GM21737 (cell line): ENCODE measurements at regions not wholly inside any gene's neighbourhood (a gene's known extent, or its start where the extent isn't known, plus 50 kb on each side); places are given as distances from the start of the nearest gene placed in this dataset.
"Not testable (repeated sequence)": the region's sequence is repeated elsewhere in the genome, so short reads cannot be mapped to it uniquely, and the experiment has no call there.

Source experiments
- ATAC-seq: cut with Tn5 transposase; IDR thresholded peaks from one replicate; pipeline ENCODE4 v1.9.1; 2021; ENCODE audit warnings: mild to moderate bottlenecking, moderate library complexity; ENCODE audit not compliant: unreplicated experiment

GRCh38 chr10:23493711-23494110 is 54.8 kb downstream of the OTUD1 start:
- ATAC-seq: no peak

DNA sequence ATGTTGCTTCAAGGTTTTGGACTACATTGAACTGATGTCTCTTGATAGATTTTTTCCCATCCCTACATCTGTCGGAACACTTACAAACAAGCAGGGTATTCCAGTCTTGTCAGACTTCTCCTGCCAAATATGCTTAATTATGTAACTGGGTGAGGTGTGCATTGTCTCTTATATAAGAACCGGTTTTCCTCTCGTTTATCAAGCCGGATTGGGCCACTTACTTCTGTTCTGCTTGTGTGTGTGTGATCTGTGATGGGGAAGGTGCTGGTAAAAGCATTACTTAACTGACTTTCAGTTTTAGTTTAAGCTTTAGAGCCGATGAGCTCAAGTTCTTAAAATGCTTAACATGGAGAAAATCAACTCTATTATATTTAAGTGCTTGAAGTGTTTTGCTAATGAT is 57.9 kb downstream of the OTUD1 start:
- ATAC-seq: no peak

GRCh38 chr10:23499372-23500132 is 60.7 kb downstream of the OTUD1 start:
- ATAC-seq: no peak

DNA sequence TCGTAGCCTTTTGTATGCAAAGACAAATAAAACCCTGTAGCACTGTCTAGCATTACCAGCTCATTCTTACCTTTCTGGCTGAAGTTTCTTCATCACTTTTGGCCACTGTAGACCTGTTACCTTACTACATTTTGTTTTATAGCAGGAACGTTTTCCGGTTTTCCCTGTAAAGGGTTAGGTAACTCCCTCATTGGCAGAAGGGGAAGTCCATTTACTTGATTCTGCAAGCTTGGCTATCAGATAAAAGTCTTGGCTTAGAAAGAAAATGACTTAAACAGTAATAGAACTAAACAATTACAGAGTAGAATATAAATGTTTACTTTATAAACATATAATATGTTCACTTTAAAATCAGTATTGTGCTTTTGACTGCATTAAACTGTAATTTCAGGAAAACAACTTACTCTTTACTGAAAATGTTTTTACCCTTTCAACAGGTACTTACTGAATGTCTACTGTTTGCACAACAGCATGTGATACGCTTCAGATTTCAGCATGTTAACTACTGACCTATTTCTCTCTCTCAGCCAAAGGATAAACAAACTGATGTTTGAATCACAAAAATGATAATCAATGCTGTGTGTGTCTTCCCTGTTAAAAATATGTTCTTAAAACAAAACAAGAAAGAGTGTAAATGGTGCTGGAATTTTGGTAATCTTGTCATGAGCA is 67.1 kb downstream of the OTUD1 start:
- ATAC-seq: no peak

GRCh38 chr10:23512355-23513058 is 73.6 kb downstream of the OTUD1 start:
- ATAC-seq: no peak

GRCh38 chr10:23513621-23514020 is 74.7 kb downstream of the OTUD1 start:
- ATAC-seq: not testable (repeated sequence)

GRCh38 chr10:23514321-23514720 is 75.4 kb downstream of the OTUD1 start:
- no peak for ATAC-seq

GRCh38 chr10:23516530-23516929 is 77.7 kb downstream of the OTUD1 start:
- ATAC-seq: no peak

- ATAC-seq: no peak
Observed at GRCh38 chr10:23517155-23517554, 78.3 kb downstream of the OTUD1 start.

DNA sequence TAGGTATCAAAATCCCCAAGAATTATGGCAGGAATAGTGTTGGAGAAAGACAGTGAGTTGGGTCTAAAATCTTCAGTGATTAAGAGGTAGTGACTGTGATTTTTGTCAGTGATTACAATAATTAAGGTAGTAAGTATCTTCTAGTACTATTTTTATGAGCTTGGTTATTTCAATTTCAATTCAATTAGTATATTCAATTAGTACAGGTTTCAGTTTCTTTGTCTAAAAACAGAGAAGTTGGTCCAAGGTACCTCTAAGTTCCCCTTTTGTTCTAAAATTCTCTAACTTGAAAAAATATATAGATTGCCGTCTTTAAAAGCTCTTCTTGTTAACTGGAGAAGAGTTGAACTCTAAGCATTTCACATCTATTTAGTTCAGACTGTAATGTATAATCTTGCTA is 82.9 kb downstream of the OTUD1 start:
- ATAC-seq: no peak

GRCh38 chr10:23522345-23522744 is 83.5 kb downstream of the OTUD1 start:
- ATAC-seq: no peak

- ATAC-seq: no peak
Observed at GRCh38 chr10:23523251-23523650, 84.4 kb downstream of the OTUD1 start.

DNA sequence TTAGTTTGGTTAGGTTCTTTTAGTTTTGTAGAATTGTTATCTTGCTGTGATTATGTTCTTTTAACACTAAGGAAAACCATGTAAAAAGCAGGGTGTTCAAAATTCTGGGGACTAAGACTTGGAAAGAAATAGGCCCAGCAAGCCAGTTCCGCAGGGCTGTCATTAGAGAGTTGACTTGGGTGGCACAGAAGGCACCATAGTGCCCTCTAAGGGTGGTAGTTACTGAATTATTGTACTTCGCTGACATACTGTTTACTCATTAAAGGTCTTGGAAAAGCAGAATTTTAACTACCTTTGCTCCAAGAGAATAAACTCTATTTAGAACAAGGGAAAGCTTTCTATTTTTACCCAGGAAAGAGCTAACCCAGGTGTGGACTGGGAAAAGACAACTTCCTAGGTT is 86.5 kb downstream of the OTUD1 start:
- ATAC-seq: no peak

- no peak for ATAC-seq
Observed at GRCh38 chr10:23528419-23528818, 89.5 kb downstream of the OTUD1 start.

DNA sequence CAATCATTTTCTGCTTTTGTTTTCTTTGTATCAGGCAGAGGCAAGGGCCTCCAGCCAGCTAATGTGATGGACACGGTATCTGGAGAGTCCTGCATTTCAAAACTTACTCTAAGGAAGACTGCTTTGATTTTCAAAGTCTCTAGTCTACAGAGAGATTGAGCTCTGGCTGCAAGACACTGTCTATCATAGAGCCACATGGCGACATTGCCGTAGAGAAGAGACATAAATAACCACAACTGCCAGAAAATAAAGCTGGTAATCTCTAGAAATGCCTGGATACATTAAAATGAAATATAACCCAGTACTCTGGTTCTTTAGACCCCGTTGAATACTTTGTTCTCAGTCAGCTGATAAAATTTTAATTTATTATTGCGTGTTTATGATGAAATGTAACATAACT is 90.8 kb downstream of the OTUD1 start:
- ATAC-seq: no peak

GRCh38 chr10:23530079-23530478 is 91.2 kb downstream of the OTUD1 start:
- ATAC-seq: no peak

- no peak for ATAC-seq
Observed at GRCh38 chr10:23533212-23533611, 94.3 kb downstream of the OTUD1 start.

DNA sequence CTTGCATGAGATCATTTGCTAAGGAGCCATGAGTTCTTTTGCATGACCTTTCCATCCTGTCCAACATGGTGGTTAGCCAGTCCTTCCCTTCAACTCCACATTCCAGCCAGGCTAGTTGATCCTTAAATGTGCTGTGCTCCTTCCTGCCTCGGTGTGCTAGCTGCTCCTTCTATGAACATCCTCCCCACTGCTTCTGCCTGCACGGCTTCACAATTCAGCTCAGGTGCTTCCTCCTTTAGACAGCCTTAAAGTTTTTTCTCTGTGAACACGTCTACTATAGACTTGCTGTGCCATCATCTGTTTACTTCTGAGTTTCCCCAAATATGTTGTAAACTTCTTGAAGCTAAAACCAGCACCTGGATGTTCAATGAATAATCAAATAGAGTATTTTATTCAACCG is 95.5 kb downstream of the OTUD1 start:
- no peak for ATAC-seq

GRCh38 chr10:23534761-23535160 is 95.9 kb downstream of the OTUD1 start:
- no peak for ATAC-seq

DNA sequence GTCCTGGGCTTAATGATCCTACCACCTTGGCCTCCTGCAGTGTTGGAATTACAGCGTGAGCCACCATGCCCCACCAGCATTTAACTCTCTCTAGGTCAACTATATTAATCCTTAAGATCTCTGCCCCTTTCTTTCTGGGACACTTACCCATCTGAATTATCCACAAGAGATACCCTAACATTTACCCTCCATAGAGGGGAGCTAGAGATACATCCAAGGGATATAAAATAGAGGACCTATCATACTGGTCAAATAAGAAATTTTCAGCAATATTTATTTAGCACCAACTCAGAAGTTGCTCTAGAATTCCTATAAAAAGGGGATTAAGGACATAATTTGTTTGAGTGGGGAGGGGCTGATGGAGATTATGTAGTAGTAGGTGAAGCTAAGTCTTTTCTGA is 96.5 kb downstream of the OTUD1 start:
- ATAC-seq: no peak

DNA sequence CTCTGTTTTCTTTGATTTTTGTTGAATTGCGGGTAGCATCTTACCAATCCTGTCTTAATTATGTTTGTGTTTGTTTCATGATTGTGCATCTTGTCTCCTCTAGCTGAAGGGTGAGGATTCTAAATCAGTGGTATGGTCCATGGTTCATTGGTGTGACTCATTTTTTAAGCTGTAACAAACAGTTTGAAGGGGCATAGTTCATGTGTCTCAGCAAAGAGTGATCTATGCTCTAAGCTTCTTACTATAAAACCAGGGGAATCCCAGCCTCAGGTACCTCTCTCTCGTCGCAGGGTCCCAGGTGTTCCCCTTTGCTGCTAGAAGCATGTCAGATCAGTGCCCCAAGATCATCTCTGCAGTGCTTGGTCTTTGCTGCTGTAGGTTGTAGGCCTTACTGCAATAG is 100.1 kb downstream of the OTUD1 start:
- no peak for ATAC-seq

DNA sequence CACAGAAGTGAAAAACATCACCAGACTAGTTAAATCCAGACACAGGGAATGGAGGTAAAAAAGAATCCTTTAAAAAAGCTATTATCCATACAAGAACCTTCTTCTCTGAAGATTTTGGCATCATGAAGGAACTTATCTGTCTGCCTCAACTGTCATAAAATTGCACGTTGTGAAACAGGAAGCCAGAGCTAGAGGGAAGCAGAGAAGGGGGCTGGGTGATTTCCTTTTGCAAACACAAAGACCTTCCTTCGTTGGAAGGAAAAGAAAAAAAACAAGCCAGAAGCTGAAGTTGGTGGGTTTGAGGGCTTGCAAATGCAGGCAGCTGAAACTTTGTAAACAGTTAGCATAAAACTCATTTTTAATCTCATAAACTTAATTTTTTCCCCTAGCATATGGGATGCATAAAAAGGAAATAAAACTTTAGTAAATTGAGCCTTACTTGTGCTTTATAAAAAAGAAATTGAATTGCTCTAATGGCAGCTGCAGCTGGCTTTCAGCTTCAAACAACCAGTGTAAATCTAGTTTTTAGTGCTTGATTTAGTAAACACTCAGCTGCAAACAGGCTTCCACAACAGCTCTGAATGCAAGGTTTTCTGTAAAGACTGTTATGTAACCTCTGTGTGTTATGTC is 101.6 kb downstream of the OTUD1 start:
- no peak for ATAC-seq
